Adipocyte (in vitro differentiated cells): ENCODE measurements at regions not wholly inside any gene's neighbourhood (a gene's known extent, or its start where the extent isn't known, plus 50 kb on each side); places are given as distances from the start of the nearest gene placed in this dataset.

Experiments
- DNase-seq: peaks from one replicate; pipeline ENCODE4 v3.0.0-alpha.2; 2015; ENCODE audit warnings: low read depth
- H3K27me3 ChIP-seq: replicated peaks from 2 replicates; pipeline ENCODE4 v1.7.0; 2013; ENCODE audit warnings: mild to moderate bottlenecking, low read length, moderate library complexity; ENCODE audit not compliant: control insufficient read depth, insufficient read depth
- H3K36me3 ChIP-seq: 2 replicates; pipeline ENCODE4 v1.7.0; 2013; ENCODE audit warnings: low read length, mild to moderate bottlenecking, moderate library complexity; ENCODE audit not compliant: control insufficient read depth, insufficient read depth, severe bottlenecking
- H3K4me1 ChIP-seq: 2 replicates; pipeline ENCODE4 v1.7.0; 2013; ENCODE audit warnings: mild to moderate bottlenecking, low read length, moderate library complexity; ENCODE audit not compliant: control insufficient read depth, insufficient read depth
- H3K4me3 ChIP-seq: 2 replicates; pipeline ENCODE4 v1.7.0; 2013; ENCODE audit warnings: mild to moderate bottlenecking, low read length, moderate library complexity
- H3K9ac ChIP-seq: 2 replicates; pipeline ENCODE4 v1.7.0; 2013; ENCODE audit warnings: mild to moderate bottlenecking, low read length, moderate library complexity
- H3K9me3 ChIP-seq: 2 replicates; pipeline ENCODE4 v1.7.0; 2013; ENCODE audit warnings: mild to moderate bottlenecking, low read length, moderate library complexity; ENCODE audit not compliant: control insufficient read depth

GRCh38 chr12:111310076-111310870, 58.6 kb downstream of the PHETA1 start:
- Histone ChIP-seq H3K4me3 (no peak overlapping the region), H3K36me3 (no peaks in the 10 kb centered on the region), H3K27me3 (peaks cover 11% of the 10 kb centered on the region), H3K9ac (no peak overlapping the region), H3K9me3 (peaks cover 15% of the 10 kb centered on the region), H3K4me1 (no peaks in the 10 kb centered on the region)
- no peak for DNase-seq

DNA sequence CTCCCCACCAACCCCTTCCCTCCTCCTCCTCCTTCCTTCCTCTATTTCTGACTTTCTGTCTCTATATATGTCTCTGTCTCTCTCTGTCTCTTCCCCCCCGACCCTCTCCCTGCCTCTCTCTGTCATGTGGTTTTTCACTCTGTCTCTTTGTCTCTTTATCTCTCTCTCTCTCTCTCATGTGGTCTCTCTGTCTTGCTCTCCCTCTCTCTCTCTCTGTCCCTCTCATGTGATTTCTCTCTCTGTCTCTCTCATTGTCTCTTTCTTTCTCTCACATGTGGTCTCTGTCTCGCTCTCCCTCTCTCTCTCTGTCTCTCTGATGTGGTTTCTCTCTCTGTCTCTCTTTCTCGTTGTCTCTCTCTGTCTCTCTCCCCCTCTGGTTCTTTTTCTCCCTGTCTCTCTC, 59.3 kb downstream of the PHETA1 start:
- H3K4me1 ChIP-seq: no peaks in the 10 kb centered on the region
- no peak for DNase-seq

GRCh38 chr12:111308473-111308872, 60.4 kb downstream of the PHETA1 start:
- no peaks in the 10 kb centered on the region for H3K36me3 ChIP-seq

More for the DNA sequence above, 59.3 kb downstream of the PHETA1 start:
- H3K36me3 ChIP-seq: no peaks in the 10 kb centered on the region
- H3K9me3 ChIP-seq: peaks cover 22% of the 10 kb centered on the region
- H3K9ac ChIP-seq: no peak overlapping the region
- no peak overlapping the region for H3K4me3 ChIP-seq
- H3K27me3 ChIP-seq: peaks cover 11% of the 10 kb centered on the region

DNA sequence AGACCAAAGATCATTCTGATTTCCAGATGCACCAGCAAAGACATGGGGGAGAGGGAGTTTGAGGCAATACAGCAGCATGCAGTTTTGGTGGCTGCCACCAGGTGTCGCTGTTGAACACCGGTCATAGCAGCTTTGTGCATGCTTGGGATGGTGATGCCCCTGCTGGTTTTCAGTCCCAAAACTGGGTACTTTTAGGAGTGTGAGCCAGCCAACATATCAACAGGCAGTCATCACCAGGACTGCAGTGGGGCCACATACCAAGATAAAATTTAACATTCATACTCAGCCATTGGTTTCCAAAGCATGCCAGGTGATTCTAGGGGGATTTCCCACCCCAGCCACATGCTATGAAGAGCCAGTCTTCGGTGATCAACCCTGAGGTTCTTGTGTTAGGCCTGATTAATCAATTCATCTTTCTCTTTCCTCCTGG, 64.2 kb downstream of the PHETA1 start:
- Histone ChIP-seq H3K4me1 (no peaks in the 10 kb centered on the region), H3K4me3 (peak overlapping the region; percentile 36), H3K36me3 (no peaks in the 10 kb centered on the region), H3K9me3 (peaks cover 33% of the 10 kb centered on the region), H3K27me3 (peaks cover 18% of the 10 kb centered on the region), H3K9ac (no peak overlapping the region)
- DNase-seq: no peak

More at GRCh38 chr12:111308473-111308872, 60.4 kb downstream of the PHETA1 start:
- Histone ChIP-seq H3K4me3 (no peak overlapping the region), H3K9ac (no peak overlapping the region), H3K4me1 (no peaks in the 10 kb centered on the region), H3K27me3 (peaks cover 11% of the 10 kb centered on the region), H3K9me3 (peaks cover 33% of the 10 kb centered on the region)
- no peak for DNase-seq

DNA sequence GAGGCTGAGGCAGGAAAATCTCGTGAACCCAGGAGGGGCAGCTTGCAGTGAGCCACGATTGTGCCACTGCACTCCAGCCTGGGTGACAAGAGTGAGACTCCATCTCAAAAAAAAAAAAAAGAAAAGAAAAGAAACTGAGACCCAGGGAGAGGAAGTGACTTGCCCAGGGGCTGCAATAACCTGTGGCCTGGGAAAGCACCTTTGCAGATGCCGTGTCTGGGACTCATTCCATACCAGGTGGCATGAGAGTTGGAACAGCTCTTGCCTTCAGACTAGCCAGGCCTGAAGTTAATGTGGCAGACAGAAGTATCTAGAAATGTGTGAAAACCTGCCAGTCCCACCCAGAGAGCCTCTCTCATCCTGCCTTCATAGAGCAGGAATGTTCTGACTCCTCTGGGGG, 65.4 kb downstream of the PHETA1 start:
- no peak overlapping the region for H3K4me3 ChIP-seq
- no peak for DNase-seq
- peaks cover 20% of the 10 kb centered on the region for H3K27me3 ChIP-seq
- H3K9me3 ChIP-seq: peaks cover 33% of the 10 kb centered on the region
- H3K4me1 ChIP-seq: no peaks in the 10 kb centered on the region
- H3K9ac ChIP-seq: no peak overlapping the region
- no peaks in the 10 kb centered on the region for H3K36me3 ChIP-seq

GRCh38 chr12:111298582-111299436, 70.1 kb downstream of the PHETA1 start:
- Histone ChIP-seq H3K4me1 (no peaks in the 10 kb centered on the region), H3K9me3 (peaks cover 3% of the 10 kb centered on the region), H3K4me3 (no peak overlapping the region), H3K36me3 (no peaks in the 10 kb centered on the region), H3K27me3 (peaks cover 32% of the 10 kb centered on the region), H3K9ac (no peak overlapping the region)
- DNase-seq: peak; percentile 79

DNA sequence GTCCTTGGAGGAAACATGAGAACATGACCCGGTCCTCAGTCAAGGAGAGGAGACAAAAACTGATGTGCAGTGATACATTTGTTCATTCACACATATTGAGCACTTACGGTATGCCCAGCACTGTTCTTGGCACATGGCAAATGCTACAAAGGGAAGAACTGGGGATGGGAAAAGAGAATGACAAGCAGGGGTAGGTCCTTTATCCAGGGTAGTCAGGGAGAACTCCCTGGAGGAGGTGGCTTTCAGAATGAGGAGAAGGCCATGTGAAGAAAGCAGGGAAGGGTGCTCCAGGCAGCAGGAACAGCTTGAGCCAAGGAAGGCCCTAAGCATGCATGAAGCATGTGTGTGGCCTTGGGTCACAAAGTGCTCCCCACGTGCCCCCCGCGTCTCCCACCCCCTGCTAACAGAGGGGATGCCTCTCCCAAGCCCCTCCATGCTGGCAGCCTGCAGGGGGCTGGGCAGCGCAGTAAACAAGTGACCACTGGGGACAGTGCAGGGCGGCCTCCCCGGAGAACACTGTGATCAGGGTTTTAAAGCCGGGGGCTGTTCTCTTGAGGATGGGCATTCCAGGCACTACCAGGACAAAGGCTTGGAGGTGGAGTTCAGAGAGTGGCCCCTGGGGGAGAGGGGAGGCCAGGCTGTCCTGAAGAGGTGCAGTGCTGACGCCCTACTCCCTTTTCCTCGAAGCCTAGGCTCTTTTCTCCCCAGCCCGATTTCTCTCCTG, 71.0 kb downstream of the PHETA1 start:
- no peak for DNase-seq

GRCh38 chr12:111296906-111297463, 71.9 kb downstream of the PHETA1 start:
- Histone ChIP-seq H3K9ac (no peak overlapping the region), H3K9me3 (no peaks in the 10 kb centered on the region), H3K4me3 (no peak overlapping the region), H3K27me3 (peaks cover 40% of the 10 kb centered on the region), H3K4me1 (no peaks in the 10 kb centered on the region), H3K36me3 (no peaks in the 10 kb centered on the region)
- DNase-seq: no peak

More for the DNA sequence above, 71.0 kb downstream of the PHETA1 start:
- Histone ChIP-seq H3K9ac (no peak overlapping the region), H3K27me3 (peaks cover 40% of the 10 kb centered on the region), H3K4me1 (no peaks in the 10 kb centered on the region), H3K9me3 (no peaks in the 10 kb centered on the region), H3K36me3 (no peaks in the 10 kb centered on the region), H3K4me3 (no peak overlapping the region)

DNA sequence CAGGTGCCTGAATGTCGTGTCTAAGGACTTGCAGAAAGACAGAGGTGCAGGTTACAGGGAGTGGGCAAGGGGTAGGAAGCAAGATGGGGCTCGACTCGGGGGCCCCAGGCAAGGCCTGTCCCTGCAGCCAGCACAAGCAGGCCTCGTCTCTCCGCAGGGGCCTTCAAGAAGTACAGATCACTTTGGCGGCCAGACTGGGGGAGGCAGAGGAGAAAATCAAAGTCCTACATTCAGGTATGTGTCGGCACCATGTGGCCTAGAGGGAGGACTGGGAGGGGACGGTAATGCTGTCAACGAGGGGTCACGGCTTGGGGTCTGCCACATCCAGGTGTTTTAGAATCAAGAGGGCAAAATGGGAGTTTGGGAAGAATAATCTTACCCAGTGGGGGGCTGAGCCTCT, 73.7 kb downstream of the PHETA1 start:
- Histone ChIP-seq H3K4me1 (no peaks in the 10 kb centered on the region), H3K9me3 (no peaks in the 10 kb centered on the region), H3K27me3 (peaks cover 30% of the 10 kb centered on the region), H3K9ac (no peak overlapping the region), H3K36me3 (no peaks in the 10 kb centered on the region), H3K4me3 (no peak overlapping the region)
- no peak for DNase-seq

DNA sequence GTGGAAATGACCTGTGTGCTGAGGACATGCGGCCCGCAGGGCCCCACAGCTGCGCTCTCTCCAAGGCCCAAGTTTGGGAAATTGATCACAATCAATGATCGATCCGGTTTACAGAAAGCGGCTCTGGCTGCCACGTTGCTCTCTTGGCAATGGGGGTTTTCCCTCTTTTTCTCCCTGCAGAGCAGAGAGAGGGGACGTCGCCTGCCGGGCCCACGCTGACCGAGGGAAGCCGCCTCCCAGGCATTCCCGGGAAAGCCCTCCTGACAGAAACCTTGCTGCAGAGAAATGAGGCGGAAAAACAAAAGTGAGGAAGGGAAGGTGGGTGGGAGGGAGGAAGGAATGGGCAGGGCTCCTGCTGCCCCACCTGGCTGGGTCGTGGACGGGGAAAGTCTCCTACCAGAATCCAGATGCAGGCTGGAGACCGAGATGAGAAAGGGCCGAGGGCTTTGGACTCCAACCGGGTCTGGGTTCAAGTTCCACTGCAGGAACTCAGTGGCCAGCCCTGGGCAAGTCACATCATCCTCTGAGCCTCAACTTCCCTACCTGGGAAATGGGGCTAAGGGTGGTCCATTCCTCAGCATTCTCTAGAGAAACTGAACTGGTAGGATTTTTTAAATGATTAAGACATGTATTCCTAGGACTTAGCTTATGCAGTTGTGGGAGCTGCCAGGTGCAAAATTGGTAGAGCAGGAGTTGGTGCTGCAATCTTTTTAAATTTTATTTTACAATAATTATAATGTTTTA, 75.5 kb downstream of the PHETA1 start:
- Histone ChIP-seq H3K4me3 (no peak overlapping the region), H3K9ac (no peak overlapping the region), H3K9me3 (no peaks in the 10 kb centered on the region), H3K36me3 (no peaks in the 10 kb centered on the region), H3K4me1 (no peaks in the 10 kb centered on the region), H3K27me3 (peaks cover 35% of the 10 kb centered on the region)
- DNase-seq: no peak
